Ramos (cell line): ENCODE measurements at regions not wholly inside any gene's neighbourhood (a gene's known extent, or its start where the extent isn't known, plus 50 kb on each side); places are given as distances from the start of the nearest gene placed in this dataset.

Experiments
- in situ Hi-C: fragments of 300-500 bp; cut with MboI; formaldehyde crosslinking; loops from one replicate; pipeline ENCODE4 v1.14.3; 2022; ENCODE audit warnings: low sequenced_read_pairs; ENCODE audit not compliant: unreplicated experiment

GRCh38 chr22:49291781-49292180 is 535.9 kb downstream of the BRD1 start:
- in situ Hi-C loops = no loop called here

GRCh38 chr22:49291169-49291568 is 536.5 kb downstream of the BRD1 start:
- in situ Hi-C loops = no loop called here

- in situ Hi-C loops = no loop called here
Observed at GRCh38 chr22:49290711-49291110, 537.0 kb downstream of the BRD1 start.

GRCh38 chr22:49289822-49290679 is 537.6 kb downstream of the BRD1 start:
- in situ Hi-C loops = no loop called here

- in situ Hi-C loops = no loop called here
Observed at GRCh38 chr22:49286181-49286760, 541.4 kb downstream of the BRD1 start.

- in situ Hi-C loops = no loop called here
Observed at GRCh38 chr22:49284931-49285330, 542.7 kb downstream of the BRD1 start.

- in situ Hi-C loops = no loop called here
Observed at GRCh38 chr22:49284056-49284784, 543.5 kb downstream of the BRD1 start.

- in situ Hi-C loops = no loop called here
Observed at GRCh38 chr22:49282596-49282995, 545.1 kb downstream of the BRD1 start.

GRCh38 chr22:49281467-49282340 is 546.0 kb downstream of the BRD1 start:
- in situ Hi-C loops = no loop called here

GRCh38 chr22:49278340-49278739 is 549.3 kb downstream of the BRD1 start:
- in situ Hi-C loops = no loop called here

GRCh38 chr22:49276567-49276966 is 551.1 kb downstream of the BRD1 start:
- in situ Hi-C loops = no loop called here

- in situ Hi-C loops = no loop called here
Observed at GRCh38 chr22:49274754-49275380, 552.8 kb downstream of the BRD1 start.

- in situ Hi-C loops = no loop called here
Observed at GRCh38 chr22:49272546-49273125, 555.0 kb downstream of the BRD1 start.

GRCh38 chr22:49271831-49272230 is 555.8 kb downstream of the BRD1 start:
- in situ Hi-C loops = no loop called here

GRCh38 chr22:49271369-49271727 is 556.3 kb downstream of the BRD1 start:
- in situ Hi-C loops = no loop called here

- in situ Hi-C loops = no loop called here
Observed at GRCh38 chr22:49270595-49271368, 556.9 kb downstream of the BRD1 start.

GRCh38 chr22:49269928-49270327 is 557.7 kb downstream of the BRD1 start:
- in situ Hi-C loops = no loop called here

- in situ Hi-C loops = no loop called here
Observed at GRCh38 chr22:49269371-49269770, 558.3 kb downstream of the BRD1 start.

- in situ Hi-C loops = no loop called here
Observed at GRCh38 chr22:49268924-49269323, 558.7 kb downstream of the BRD1 start.
